Endothelial cell of umbilical vein (primary cell): ENCODE measurements at regions not wholly inside any gene's neighbourhood (a gene's known extent, or its start where the extent isn't known, plus 50 kb on each side); places are given as distances from the start of the nearest gene placed in this dataset.

Source experiments
- BruUV-seq: library from RNA; stranded (reverse); fragments of 400-500 nt; replicated peaks from 2 replicates; lab custom pipeline; 2021; lab: Mats Ljungman, UMichigan
- CTCF ChIA-PET: fragments of 300-600, 350-600 bp; sonication (Branson Sonifier 250); formaldehyde crosslinking; loops from one replicate; lab custom pipeline; 2021; ENCODE audit warnings: antibody characterized with exemption, inconsistent platforms; lab: Charles Lee
- POLR2A ChIA-PET: fragments of 300-600, 350-600 bp; sonication (Branson Sonifier 250); formaldehyde crosslinking; loops from one replicate; lab custom pipeline; 2021; ENCODE audit warnings: antibody characterized with exemption, inconsistent platforms; lab: Charles Lee
- DNase-seq: peaks from one replicate; pipeline ENCODE4 v3.0.0-alpha.2; 2011; ENCODE audit warnings: low read depth, low spot score
- FAIRE-seq: peaks from 2 replicates; lab custom pipeline; 2011; peaks lifted over from hg19 to GRCh38; lab: Jason Lieb, UNC
- H2AFZ ChIP-seq: 2 replicates; pipeline ENCODE4 v1.6.0; 2012; ENCODE audit warnings: low read depth, low read length, control low read depth, inconsistent platforms
- H3K27ac ChIP-seq: 2 replicates; pipeline ENCODE4 v1.5.1; 2011; ENCODE audit warnings: low read depth, mild to moderate bottlenecking, control low read depth, low read length, moderate library complexity; ENCODE audit not compliant: insufficient read depth
- H3K27me3 ChIP-seq, 2 experiments: 2 replicates each; pipeline versions ENCODE4 v1.6.0 to v1.6.1; 2011; ENCODE audit warnings: low read length in 2 of 2, mixed read lengths in 1 of 2; ENCODE audit not compliant: control insufficient read depth in 2 of 2, insufficient read depth in 2 of 2
- H3K36me3 ChIP-seq, 2 experiments: 2 replicates in 1 of 2; 3 replicates in 1 of 2; pipeline ENCODE4 v1.5.1; 2011; ENCODE audit warnings: low read length in 2 of 2, mild to moderate bottlenecking in 1 of 2, moderate library complexity in 1 of 2; ENCODE audit not compliant: control insufficient read depth in 2 of 2, insufficient read depth in 2 of 2; ENCODE audit errors: extremely low read depth in 1 of 2
- H3K4me1 ChIP-seq: 3 replicates; pipeline ENCODE4 v1.5.1; 2011; ENCODE audit warnings: mild to moderate bottlenecking, low read length; ENCODE audit not compliant: control insufficient read depth, insufficient read depth; ENCODE audit errors: extremely low read depth
- H3K4me2 ChIP-seq: 2 replicates; pipeline ENCODE4 v1.6.1; 2011; ENCODE audit warnings: low read length, control low read depth, mixed read lengths; ENCODE audit not compliant: insufficient read depth
- H3K4me3 ChIP-seq, 3 experiments: fragments of 200-600 bp in 1 of 3; sonication (generic), shearing (Covaris generic) in 1 of 3; replicated peaks in 1 of 3; 2 replicates each; pipeline ENCODE4 v1.5.1; 2011 to 2016; ENCODE audit warnings: control low read depth in 3 of 3, low read length in 3 of 3, mild to moderate bottlenecking in 2 of 3, inconsistent platforms in 1 of 3, low read depth in 1 of 3, moderate library complexity in 1 of 3; ENCODE audit not compliant: insufficient read depth in 1 of 3
- H3K79me2 ChIP-seq: 2 replicates; pipeline ENCODE4 v1.6.0; 2012; ENCODE audit warnings: low read length, inconsistent platforms; ENCODE audit not compliant: control insufficient read depth, insufficient read depth
- H3K9ac ChIP-seq: replicated peaks from 2 replicates; pipeline ENCODE3; 2011; ENCODE audit warnings: low read length, control low read depth; ENCODE audit not compliant: insufficient read depth; ENCODE audit errors: extremely low read depth
- H3K9me1 ChIP-seq: replicated peaks from 3 replicates; pipeline ENCODE4 v1.6.0; 2011; ENCODE audit warnings: mild to moderate bottlenecking, low read length; ENCODE audit not compliant: control insufficient read depth, insufficient read depth; ENCODE audit errors: extremely low read depth
- H3K9me3 ChIP-seq: replicated peaks from 2 replicates; pipeline ENCODE4 v1.5.1; 2012; ENCODE audit warnings: low read length, inconsistent platforms; ENCODE audit not compliant: control insufficient read depth, insufficient read depth
- H4K20me1 ChIP-seq: replicated peaks from 2 replicates; pipeline ENCODE3; 2011; ENCODE audit warnings: mild to moderate bottlenecking, low read length; ENCODE audit not compliant: control insufficient read depth, insufficient read depth; ENCODE audit errors: extremely low read depth
- CTCF ChIP-seq, 2 donors: IDR thresholded peaks; 1 replicate in 1 of 2; 2 replicates in 1 of 2; pipeline ENCODE4 v1.5.1; 2011; ENCODE audit warnings: low read length in 2 of 2, mild to moderate bottlenecking in 2 of 2, moderate library complexity in 2 of 2, control low read depth in 1 of 2, inconsistent platforms in 1 of 2, low read depth in 1 of 2; ENCODE audit not compliant: insufficient read depth in 1 of 2; ENCODE audit errors: extremely low read depth in 1 of 2
- EZH2 ChIP-seq: IDR thresholded peaks from 2 replicates; pipeline ENCODE4 v1.6.1; 2012; ENCODE audit warnings: borderline replicate concordance, low read depth, mild to moderate bottlenecking, moderate library complexity, low read length, inconsistent platforms; ENCODE audit not compliant: severe bottlenecking
- FOS ChIP-seq: IDR thresholded peaks from 2 replicates; pipeline ENCODE4 v1.6.1; 2011; ENCODE audit warnings: mild to moderate bottlenecking, low read length, moderate library complexity, borderline replicate concordance; ENCODE audit not compliant: insufficient read depth
- GATA2 ChIP-seq: IDR thresholded peaks from 2 replicates; pipeline ENCODE4 v1.7.0; 2011; ENCODE audit warnings: low read depth, mild to moderate bottlenecking, moderate library complexity, mixed read lengths, low read length; ENCODE audit not compliant: insufficient read length, insufficient read depth
- JUN ChIP-seq: IDR thresholded peaks from 2 replicates; pipeline ENCODE4 v1.6.1; 2011; ENCODE audit warnings: borderline replicate concordance, low read depth; ENCODE audit not compliant: insufficient read length, insufficient read depth
- MYC ChIP-seq: IDR thresholded peaks from one replicate; pipeline ENCODE4 v1.6.1; 2011; ENCODE audit warnings: mild to moderate bottlenecking, low read depth, low read length
- POLR2A ChIP-seq: IDR thresholded peaks from 2 replicates; pipeline ENCODE4 v1.6.1; 2012; ENCODE audit warnings: low read depth, mild to moderate bottlenecking, control low read depth, low read length
- POLR2AphosphoS5 ChIP-seq: IDR thresholded peaks from 2 replicates; pipeline ENCODE4 v1.6.1; 2012; ENCODE audit warnings: low read depth, mild to moderate bottlenecking, control low read depth, low read length, moderate library complexity; ENCODE audit not compliant: insufficient read depth
- dilution Hi-C: fragments of 300-500 bp; cut with MboI; formaldehyde crosslinking; loops from one replicate; pipeline ENCODE4 v1.15.0; 2019; ENCODE audit warnings: low sequenced_read_pairs; ENCODE audit not compliant: extremely low pct_ligation_motif_present
- intact Hi-C: fragments of 100-400 bp; cut with micrococcal nuclease; formaldehyde crosslinking; loops from one replicate; pipeline ENCODE4 v1.10.0; 2022
- TF ChIP-seq, protein P1 (sequence below): IDR thresholded peaks from 2 replicates; pipeline ENCODE4 v1.6.1; 2011; ENCODE audit not compliant: insufficient read depth, insufficient read length

GRCh38 chr2:35708411-35708923 is 647.1 kb upstream of the CRIM1 start:
- no peak for DNase-seq
- Histone ChIP-seq H3K9me3 (no peaks in the 10 kb centered on the region), H3K27me3 (no peaks in the 10 kb centered on the region), H3K4me3 (no peak overlapping the region), H3K79me2 (no peaks in the 10 kb centered on the region), H3K36me3 (no peaks in the 10 kb centered on the region), H4K20me1 (no peaks in the 10 kb centered on the region), H3K4me1 (no peaks in the 10 kb centered on the region), H3K27ac (no peak overlapping the region), H3K9ac (no peak overlapping the region), H3K4me2 (no peak overlapping the region), H3K9me1 (no peaks in the 10 kb centered on the region), H2AFZ (no peak overlapping the region)
- no TSS peak for BruUV-seq
- FAIRE-seq = no peak
- no peak for TF ChIP-seq MYC
- no peak for TF ChIP-seq JUN
- no peak for TF ChIP-seq POLR2AphosphoS5
- TF ChIP-seq EZH2 = no peak
- TF ChIP-seq GATA2 = no peak
- no peak for TF ChIP-seq FOS
- TF ChIP-seq CTCF (IDR thresholded peaks at IDR 0.05; ENCODE audit: extremely low read depth in 1 of 2, insufficient read depth in 1 of 2, low read depth in 1 of 2, low read length in 2 of 2) = no peak
- no peak for TF ChIP-seq POLR2A
- TF ChIP-seq, protein P1, sequence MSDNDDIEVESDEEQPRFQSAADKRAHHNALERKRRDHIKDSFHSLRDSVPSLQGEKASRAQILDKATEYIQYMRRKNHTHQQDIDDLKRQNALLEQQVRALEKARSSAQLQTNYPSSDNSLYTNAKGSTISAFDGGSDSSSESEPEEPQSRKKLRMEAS = no peak
- intact Hi-C loops = no loop called here
- dilution Hi-C loops = no loop called here
- ChIA-PET CTCF (no interaction called here), POLR2A (no interaction called here)
